H1 (cell line): ENCODE measurements at regions not wholly inside any gene's neighbourhood (a gene's known extent, or its start where the extent isn't known, plus 50 kb on each side); places are given as distances from the start of the nearest gene placed in this dataset.

ENCODE experiments used
- CHD7 ChIP-seq: fragments of 300-600 bp; sonication (generic); IDR thresholded peaks from 2 replicates; pipeline ENCODE4 v1.7.1; 2012; ENCODE audit warnings: low read length, moderate library complexity, mild to moderate bottlenecking, inconsistent platforms; ENCODE audit not compliant: insufficient replicate concordance
- CTBP2 ChIP-seq: IDR thresholded peaks from 2 replicates; pipeline ENCODE4 v1.7.0; 2011; ENCODE audit warnings: borderline replicate concordance, mild to moderate bottlenecking, moderate library complexity, mixed read lengths, low read length; ENCODE audit not compliant: insufficient read depth, insufficient read length
- EGR1 ChIP-seq: IDR thresholded peaks from 2 replicates; pipeline ENCODE4 v1.6.1; 2011; ENCODE audit warnings: low read depth, low read length, borderline replicate concordance
- EZH2 ChIP-seq: fragments of 200-600 bp; sonication (generic); IDR thresholded peaks from 2 replicates; pipeline ENCODE4 v1.7.1; 2012; ENCODE audit warnings: low read depth, mild to moderate bottlenecking, moderate library complexity, low read length, inconsistent platforms; ENCODE audit not compliant: severe bottlenecking
- POLR2A ChIP-seq, 2 experiments: IDR thresholded peaks; 1 replicate in 1 of 2; 2 replicates in 1 of 2; pipeline ENCODE4 v1.6.1; 2011; ENCODE audit warnings: low read depth in 2 of 2, low read length in 2 of 2, mild to moderate bottlenecking in 2 of 2; ENCODE audit errors: control extremely low read depth in 1 of 2
- TEAD4 ChIP-seq: IDR thresholded peaks from 2 replicates; pipeline ENCODE4 v1.6.1; 2012; ENCODE audit warnings: low read depth, low read length, inconsistent platforms, mixed read lengths
- YY1 ChIP-seq: IDR thresholded peaks from 2 replicates; pipeline ENCODE4 v1.6.1; 2011; ENCODE audit warnings: low read depth, mild to moderate bottlenecking, low read length

GRCh38 chr10:58016614-58017013, 251.1 kb downstream of the IPMK start (continued):
- TF ChIP-seq CHD7 (peak; percentile 49), TEAD4 (no peak), EGR1 (no peak), EZH2 (no peak), POLR2A (IDR thresholded peaks at IDR 0.05; ENCODE audit: control extremely low read depth in 1 of 2, low read depth in 2 of 2, low read length in 2 of 2) (no peak), YY1 (no peak), CTBP2 (no peak)
